Right lobe of liver (tissue), 4 donors: ENCODE measurements at regions not wholly inside any gene's neighbourhood (a gene's known extent, or its start where the extent isn't known, plus 50 kb on each side); places are given as distances from the start of the nearest gene placed in this dataset.

ENCODE experiments used
- CTCF ChIP-seq, 4 donors: fragments of 200-600 bp in 3 of 4; fragments of 450-650 bp in 1 of 4; IDR thresholded peaks; one replicate each; pipeline versions ENCODE4 v1.5.1 to v1.8.0; 2016 to 2022; ENCODE audit warnings: antibody characterized with exemption in 4 of 4, mild to moderate bottlenecking in 2 of 4
- POLR2A ChIP-seq: fragments of 450-650 bp; IDR thresholded peaks from one replicate; pipeline ENCODE4 v1.6.1; 2017; ENCODE audit warnings: antibody characterized with exemption, mild to moderate bottlenecking
- donor health status: DM: no; HTN: no; CAD: no.
- donor health status: DM: no; HTN: no; CAD: no.
- donor health status: DM: no; HTN: yes; CAD: no.

GRCh38 chr1:221100611-221101010 is 221.4 kb downstream of the HLX start:
- no peak for TF ChIP-seq CTCF (IDR thresholded peaks at IDR 0.05)
- no peak for TF ChIP-seq POLR2A
